Hepatic stellate cell (primary cell): ENCODE measurements at regions not wholly inside any gene's neighbourhood (a gene's known extent, or its start where the extent isn't known, plus 50 kb on each side); places are given as distances from the start of the nearest gene placed in this dataset.

ENCODE experiments used
- DNase-seq: peaks from one replicate; pipeline ENCODE4 v3.0.0; 2011; ENCODE audit warnings: low spot score

DNA sequence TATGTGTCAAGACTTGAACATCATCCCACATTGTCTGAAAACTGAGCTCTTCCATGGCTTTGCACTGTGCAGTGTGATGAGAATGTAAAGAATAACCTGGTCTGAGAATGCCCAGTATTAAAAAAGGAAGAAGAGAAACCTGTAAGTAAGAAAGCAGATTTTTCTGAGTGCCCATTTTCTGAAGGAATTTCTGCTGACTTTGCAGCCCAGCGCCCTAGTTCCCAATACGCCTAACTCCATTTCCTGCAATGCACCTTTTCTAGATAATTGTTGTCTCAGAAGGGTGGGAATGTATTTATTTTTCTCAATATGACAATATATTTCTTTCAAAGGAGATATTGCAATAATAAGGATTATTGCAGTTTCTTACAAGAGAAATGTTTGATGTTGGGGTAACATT is 231.5 kb downstream of the HAO1 start:
- DNase-seq = no peak

DNA sequence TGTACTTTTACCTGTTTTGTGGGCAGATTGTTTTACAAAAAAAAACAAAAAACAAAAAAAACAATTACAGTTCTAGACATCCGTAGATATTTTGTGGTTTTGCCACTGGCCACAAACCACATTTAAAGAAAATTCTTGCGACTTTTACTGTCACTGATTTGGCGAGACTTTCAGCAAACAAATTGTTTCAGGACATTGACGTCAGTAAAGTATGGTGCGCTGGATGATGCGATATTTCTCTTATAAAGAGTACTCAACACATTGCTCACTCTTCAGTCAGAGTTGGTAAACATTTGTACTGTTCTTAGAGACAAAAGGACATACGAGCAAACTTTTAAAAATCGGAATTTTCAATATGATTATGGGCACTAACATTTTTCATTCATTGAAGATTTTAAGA is 229.8 kb downstream of the HAO1 start:
- DNase-seq = no peak

GRCh38 chr20:7712661-7713060 is 227.6 kb downstream of the HAO1 start:
- no peak for DNase-seq

- no peak for DNase-seq
Measured at GRCh38 chr20:7714549-7714948, 225.7 kb downstream of the HAO1 start.

DNA sequence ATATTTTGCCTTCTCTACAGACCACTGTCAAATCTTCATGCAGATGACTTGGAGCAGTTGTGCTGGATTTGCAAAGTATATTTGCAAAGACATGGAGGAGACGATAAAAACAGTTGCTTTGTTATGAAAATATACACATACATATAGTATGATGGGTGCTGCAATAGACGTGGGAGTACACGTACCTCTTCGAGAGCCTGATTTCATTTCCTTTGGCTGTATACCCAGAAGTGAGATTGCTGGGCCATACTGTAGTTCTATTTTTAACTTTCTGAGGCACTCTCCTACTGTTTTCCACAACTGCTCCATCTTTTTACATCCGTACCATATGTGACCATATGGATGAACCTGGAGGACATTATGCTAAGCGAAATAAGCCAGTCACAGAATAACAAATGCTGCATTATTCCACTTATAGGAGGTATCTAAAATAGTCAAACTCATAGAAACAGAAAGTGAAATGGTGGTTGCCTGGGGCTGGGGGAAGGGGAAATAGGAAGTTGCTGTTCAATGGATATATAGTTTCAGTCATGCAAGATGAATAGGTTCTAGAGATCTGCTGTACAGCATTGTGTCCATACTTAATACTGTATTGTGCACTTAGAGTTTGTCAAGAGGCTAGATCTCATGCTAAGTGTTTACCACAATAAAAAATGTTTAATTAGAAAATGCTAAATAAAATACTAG is 223.8 kb downstream of the HAO1 start:
- DNase-seq = no peak

GRCh38 chr20:7722564-7722963 is 217.7 kb downstream of the HAO1 start:
- DNase-seq = no peak

DNA sequence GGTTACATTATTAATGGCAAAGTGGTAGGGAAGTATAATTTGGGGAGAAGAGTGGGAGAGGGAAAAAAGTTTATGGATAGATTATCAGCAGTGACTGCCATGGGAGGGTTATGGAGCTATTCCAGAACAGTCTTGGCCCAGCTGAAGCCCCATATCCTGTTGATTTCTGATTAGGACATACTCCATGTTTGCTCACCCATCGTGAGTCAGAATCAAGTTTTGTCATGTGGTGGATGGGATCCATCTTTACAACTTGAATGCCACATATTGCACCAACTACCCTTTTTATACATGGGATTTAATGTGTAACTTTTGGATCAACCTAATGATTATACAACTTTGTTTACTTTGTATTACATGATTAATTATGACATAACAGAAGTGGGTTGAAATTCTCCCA is 217.0 kb downstream of the HAO1 start:
- DNase-seq = no peak

DNA sequence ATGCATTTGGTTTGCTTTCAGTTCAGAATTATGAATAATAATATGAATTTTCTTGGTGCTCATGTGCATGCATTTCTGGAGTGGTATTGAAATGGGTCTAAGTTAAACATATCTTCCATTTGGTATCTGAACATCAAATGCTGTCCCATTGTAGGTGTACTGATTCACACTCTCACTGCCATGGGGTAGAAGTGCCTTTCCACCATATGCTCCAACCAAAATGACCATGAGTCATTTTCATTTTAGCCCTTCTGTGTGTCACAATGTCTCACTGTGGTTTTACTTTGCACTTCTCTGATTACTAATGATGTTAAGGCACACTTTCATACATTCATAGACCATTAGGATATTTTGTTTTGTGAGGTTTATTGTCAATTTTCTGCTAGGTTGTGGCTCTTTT is 211.9 kb downstream of the HAO1 start:
- DNase-seq = no peak

DNA sequence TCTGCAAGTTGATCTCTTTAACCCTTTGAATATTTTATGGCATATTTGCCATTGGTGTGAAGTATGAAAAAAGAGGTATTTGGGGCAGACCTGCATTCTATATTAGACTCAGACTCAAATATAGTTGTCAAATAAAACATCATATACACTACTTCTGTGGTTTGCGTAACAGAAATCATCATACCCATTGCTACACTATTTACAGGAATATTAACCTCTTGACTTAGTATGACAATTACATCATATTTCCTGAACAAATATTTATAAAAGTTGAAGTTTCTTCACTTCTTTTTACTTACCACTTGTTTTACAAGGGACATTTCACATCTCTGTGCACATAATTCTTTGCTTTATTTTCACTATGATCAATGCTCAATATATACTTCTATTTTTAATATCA is 206.0 kb downstream of the HAO1 start:
- no peak for DNase-seq

DNA sequence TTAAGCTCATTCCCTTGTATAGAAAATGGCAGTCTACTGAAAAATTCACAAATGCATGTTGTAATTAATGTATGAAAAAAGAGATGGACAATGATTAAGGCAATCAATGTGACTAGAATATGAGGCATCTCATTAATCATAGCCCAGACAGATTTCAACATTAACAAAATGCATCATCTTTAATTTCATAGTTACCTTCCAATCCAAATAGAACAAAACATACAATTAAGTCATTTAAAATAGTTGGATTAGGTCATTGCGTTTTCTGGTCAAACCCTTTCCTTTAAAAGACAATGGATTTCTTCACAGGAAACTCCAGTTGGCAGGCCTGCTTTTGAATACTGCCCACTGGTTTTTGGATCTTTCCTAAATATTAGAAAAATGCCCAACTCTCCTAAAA is 203.9 kb downstream of the HAO1 start:
- no peak for DNase-seq

- no peak for DNase-seq
Measured at GRCh38 chr20:7741866-7742265, 198.4 kb downstream of the HAO1 start.

- DNase-seq = peak; percentile 14
Measured at GRCh38 chr20:7742479-7742878, 197.8 kb downstream of the HAO1 start.

DNA sequence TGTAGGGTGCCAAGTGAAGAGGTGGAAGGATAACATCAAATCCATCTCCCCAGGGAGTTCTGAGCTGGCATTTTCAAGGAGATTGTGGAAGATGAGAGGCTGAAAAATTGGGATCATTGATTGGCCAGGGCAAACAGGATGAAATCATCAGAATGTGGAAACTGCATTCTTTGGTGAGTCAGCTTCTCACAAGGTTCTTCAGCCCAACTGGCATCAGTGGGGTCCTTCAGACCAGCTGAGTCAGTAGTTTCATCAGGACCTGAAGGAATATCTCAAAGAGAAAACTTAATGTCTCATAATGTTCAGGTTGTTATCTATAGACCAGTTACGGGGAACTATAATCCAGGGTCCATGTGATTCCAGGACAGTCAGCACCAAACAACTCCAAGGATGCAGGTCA is 195.8 kb downstream of the HAO1 start:
- DNase-seq = peak; percentile 2

- DNase-seq = no peak
Measured at GRCh38 chr20:7748624-7749023, 191.6 kb downstream of the HAO1 start.

DNA sequence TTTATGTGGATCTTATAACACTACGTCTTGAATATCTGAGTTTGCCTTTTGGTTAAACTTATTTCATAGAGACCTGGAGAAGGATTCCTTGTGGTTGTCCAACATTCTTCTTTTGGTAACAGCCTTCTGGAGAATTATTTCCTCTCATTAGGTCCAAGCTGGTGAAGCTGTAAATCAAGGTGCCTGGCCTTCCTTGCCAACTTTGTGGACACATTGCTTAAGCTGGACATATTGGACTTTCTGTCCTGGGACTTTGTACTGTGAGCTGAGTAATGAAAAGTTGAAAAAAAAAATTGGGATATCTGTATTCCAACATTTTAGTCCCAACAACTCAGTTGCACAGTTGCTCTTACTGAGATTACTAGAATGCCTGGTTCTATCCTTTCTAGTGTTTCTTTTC is 186.2 kb downstream of the HAO1 start:
- no peak for DNase-seq

DNA sequence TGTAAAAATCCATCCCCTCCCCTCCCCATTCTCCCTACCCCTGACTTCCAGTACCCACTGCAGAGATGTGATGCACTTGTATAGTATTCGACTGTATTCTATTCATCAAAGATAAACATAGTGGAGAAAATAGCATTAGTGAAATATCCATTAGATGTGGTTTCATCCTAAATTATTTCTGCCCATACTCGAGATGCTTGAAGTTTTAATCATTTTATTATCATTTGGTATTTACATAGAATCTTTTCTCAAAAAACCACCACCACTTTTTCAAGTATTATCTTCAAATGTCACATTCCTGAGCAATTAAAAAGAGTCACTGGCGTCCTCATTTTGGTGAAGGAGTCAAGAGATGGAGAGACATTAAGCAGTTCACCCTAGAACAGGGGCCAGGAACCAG is 181.9 kb downstream of the HAO1 start:
- no peak for DNase-seq

GRCh38 chr20:7760247-7761031 is 179.8 kb downstream of the HAO1 start:
- DNase-seq = no peak

- no peak for DNase-seq
Measured at GRCh38 chr20:7765221-7765620, 175.0 kb downstream of the HAO1 start.

GRCh38 chr20:7770046-7770445 is 170.2 kb downstream of the HAO1 start:
- DNase-seq = no peak

GRCh38 chr20:7770578-7770977 is 169.7 kb downstream of the HAO1 start:
- DNase-seq = no peak

DNA sequence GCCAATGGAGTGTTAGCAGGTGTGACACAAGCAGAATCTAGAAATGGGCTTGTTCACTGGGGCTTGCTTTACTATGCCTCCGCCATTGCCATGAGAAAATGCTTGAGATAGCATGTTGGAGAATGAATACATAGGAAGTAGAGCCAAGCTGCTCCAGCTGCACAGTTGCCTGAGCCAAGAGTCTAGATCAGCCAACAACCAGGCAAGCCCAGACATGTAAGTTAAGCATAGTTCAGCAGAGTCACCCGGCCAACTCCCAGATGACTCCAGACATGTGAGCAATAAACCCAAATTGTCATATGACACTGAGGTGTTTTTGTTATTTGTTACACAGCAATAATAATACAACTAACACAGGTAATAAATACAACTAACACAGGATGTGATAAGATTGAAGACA is 167.9 kb downstream of the HAO1 start:
- DNase-seq = no peak

DNA sequence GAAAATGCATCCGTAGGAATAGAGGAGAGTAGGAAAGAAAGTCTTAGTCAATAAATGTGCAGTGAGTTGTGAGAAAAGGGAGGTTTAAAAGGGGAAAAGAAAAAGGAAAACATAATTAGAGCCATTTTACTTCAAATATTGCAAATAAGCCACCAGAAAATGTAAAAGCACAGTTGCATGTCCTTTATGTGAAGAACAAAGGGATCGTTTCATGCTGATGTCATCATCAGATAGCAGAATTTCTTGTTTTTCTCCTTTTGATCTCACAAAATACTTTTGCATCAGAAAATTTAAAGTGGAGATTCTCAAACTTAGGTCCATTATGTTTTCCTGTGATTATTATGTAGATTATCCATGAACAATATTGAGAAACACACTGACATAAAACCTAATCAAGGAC is 166.7 kb downstream of the HAO1 start:
- DNase-seq = no peak

GRCh38 chr20:7775072-7775471 is 165.2 kb downstream of the HAO1 start:
- no peak for DNase-seq

DNA sequence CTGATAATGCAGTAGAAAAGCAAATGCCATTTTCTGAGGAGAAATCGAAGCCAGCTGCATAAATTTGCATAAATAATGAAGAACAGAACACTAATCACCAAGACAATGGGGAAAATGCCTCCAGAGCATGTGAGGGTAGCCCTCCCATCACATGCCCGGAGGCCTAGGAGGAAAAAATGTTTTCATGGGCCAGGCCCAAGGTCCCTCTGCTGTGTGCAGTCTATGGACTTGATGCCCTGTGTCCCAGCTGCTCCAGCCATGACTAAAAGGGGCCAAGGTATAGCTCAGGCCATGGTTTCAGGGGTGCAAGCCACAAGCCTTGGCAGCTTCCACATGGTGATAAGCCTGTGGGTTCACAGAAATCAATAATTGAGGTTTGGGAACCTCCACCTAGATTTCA is 164.1 kb downstream of the HAO1 start:
- DNase-seq = no peak
